ENCODE measurements at regions not wholly inside any gene's neighbourhood (a gene's known extent, or its start where the extent isn't known, plus 50 kb on each side); places are given as distances from the start of the nearest gene placed in this dataset.

- H3K36me3 ChIP-seq: no peaks in the 10 kb centered on the region
- H3K27me3 ChIP-seq (replicated peaks; ENCODE audit: insufficient read depth): no peaks in the 10 kb centered on the region
- H3K4me3 ChIP-seq: no peak overlapping the region
- no peak for ATAC-seq (ENCODE audit: insufficient number of reproducible peaks, low FRiP score, low read depth)
- no peak for TF ChIP-seq CTCF (IDR thresholded peaks at IDR 0.05)
- no peaks in the 10 kb centered on the region for H3K9me3 ChIP-seq
- no peak for DNase-seq (ENCODE audit: low spot score)
- H3K4me1 ChIP-seq (ENCODE audit: control insufficient read depth in 1 of 2, low read depth in 2 of 2): no peaks in the 10 kb centered on the region
- no peak overlapping the region for H3K27ac ChIP-seq
Observed at GRCh38 chr4:188911707-188912106, 772.5 kb downstream of the TRIML1 start.

GRCh38 chr4:188915175-188915574, 775.9 kb downstream of the TRIML1 start:
- no peak for DNase-seq (ENCODE audit: low spot score)
- H3K36me3 ChIP-seq: no peaks in the 10 kb centered on the region
- TF ChIP-seq CTCF (IDR thresholded peaks at IDR 0.05): no peak
- no peaks in the 10 kb centered on the region for H3K4me1 ChIP-seq (ENCODE audit: control insufficient read depth in 1 of 2, low read depth in 2 of 2)
- H3K9me3 ChIP-seq: no peaks in the 10 kb centered on the region
- no peak overlapping the region for H3K27ac ChIP-seq
- no peak overlapping the region for H3K4me3 ChIP-seq
- no peaks in the 10 kb centered on the region for H3K27me3 ChIP-seq (replicated peaks; ENCODE audit: insufficient read depth)
- ATAC-seq (ENCODE audit: insufficient number of reproducible peaks, low FRiP score, low read depth): no peak

GRCh38 chr4:188918787-188919186, 779.5 kb downstream of the TRIML1 start:
- Histone ChIP-seq H3K36me3 (no peaks in the 10 kb centered on the region), H3K4me3 (no peak overlapping the region), H3K4me1 (ENCODE audit: control insufficient read depth in 1 of 2, low read depth in 2 of 2) (no peaks in the 10 kb centered on the region), H3K9me3 (no peaks in the 10 kb centered on the region), H3K27me3 (replicated peaks; ENCODE audit: insufficient read depth) (no peaks in the 10 kb centered on the region), H3K27ac (no peak overlapping the region)
- TF ChIP-seq CTCF (IDR thresholded peaks at IDR 0.05): no peak
- DNase-seq (ENCODE audit: low spot score): no peak
- ATAC-seq (ENCODE audit: insufficient number of reproducible peaks, low FRiP score, low read depth): no peak

- H3K4me3 ChIP-seq: no peak overlapping the region
- no peaks in the 10 kb centered on the region for H3K9me3 ChIP-seq
- no peaks in the 10 kb centered on the region for H3K36me3 ChIP-seq
- ATAC-seq (ENCODE audit: insufficient number of reproducible peaks, low FRiP score, low read depth) (no peak), DNase-seq (ENCODE audit: low spot score) (no peak)
- no peaks in the 10 kb centered on the region for H3K27me3 ChIP-seq (replicated peaks; ENCODE audit: insufficient read depth)
- H3K27ac ChIP-seq: no peak overlapping the region
- TF ChIP-seq CTCF (IDR thresholded peaks at IDR 0.05): no peak
- no peaks in the 10 kb centered on the region for H3K4me1 ChIP-seq (ENCODE audit: control insufficient read depth in 1 of 2, low read depth in 2 of 2)
Observed at GRCh38 chr4:188930822-188931221, 791.6 kb downstream of the TRIML1 start.

- ATAC-seq (ENCODE audit: insufficient number of reproducible peaks, low FRiP score, low read depth) (no peak), DNase-seq (ENCODE audit: low spot score) (no peak)
- Histone ChIP-seq H3K9me3 (no peaks in the 10 kb centered on the region), H3K27ac (no peak overlapping the region), H3K4me1 (ENCODE audit: control insufficient read depth in 1 of 2, low read depth in 2 of 2) (no peaks in the 10 kb centered on the region), H3K36me3 (no peaks in the 10 kb centered on the region), H3K4me3 (no peak overlapping the region), H3K27me3 (replicated peaks; ENCODE audit: insufficient read depth) (no peaks in the 10 kb centered on the region)
- no peak for TF ChIP-seq CTCF (IDR thresholded peaks at IDR 0.05)
Observed at GRCh38 chr4:188934320-188934962, 795.2 kb downstream of the TRIML1 start.
